ENCODE measurements at regions not wholly inside any gene's neighbourhood (a gene's known extent, or its start where the extent isn't known, plus 50 kb on each side); places are given as distances from the start of the nearest gene placed in this dataset.

- Mint-ChIP-seq H3K36me3 (ENCODE audit: unreplicated experiment) (no peaks in the 10 kb centered on the region), H3K27me3 (ENCODE audit: unreplicated experiment) (no peaks in the 10 kb centered on the region), H3K9me3 (ENCODE audit: unreplicated experiment) (no peaks in the 10 kb centered on the region), H3K4me1 (ENCODE audit: low read depth, unreplicated experiment) (no peaks in the 10 kb centered on the region), H3K27ac (ENCODE audit: unreplicated experiment) (no peak overlapping the region), H3K4me3 (ENCODE audit: unreplicated experiment) (no peak overlapping the region)
- DNase-seq: no peak
- no peak for TF ChIP-seq CTCF (IDR thresholded peaks at IDR 0.05; ENCODE audit: partially characterized antibody, unreplicated experiment)
Observed at GRCh38 chr21:27464648-27465047, 497.8 kb upstream of the ADAMTS5 start.

- DNase-seq: no peak
- no peak overlapping the region for H3K4me3 Mint-ChIP-seq (ENCODE audit: unreplicated experiment)
Observed at GRCh38 chr21:27462726-27463125, 495.8 kb upstream of the ADAMTS5 start.

GRCh38 chr21:27454234-27454633, 487.3 kb upstream of the ADAMTS5 start:
- H3K27me3 Mint-ChIP-seq (ENCODE audit: unreplicated experiment): no peaks in the 10 kb centered on the region

More at GRCh38 chr21:27462726-27463125, 495.8 kb upstream of the ADAMTS5 start:
- Mint-ChIP-seq H3K9me3 (ENCODE audit: unreplicated experiment) (no peaks in the 10 kb centered on the region), H3K4me1 (ENCODE audit: low read depth, unreplicated experiment) (no peaks in the 10 kb centered on the region), H3K27me3 (ENCODE audit: unreplicated experiment) (no peaks in the 10 kb centered on the region), H3K36me3 (ENCODE audit: unreplicated experiment) (no peaks in the 10 kb centered on the region), H3K27ac (ENCODE audit: unreplicated experiment) (no peak overlapping the region)
- no peak for TF ChIP-seq CTCF (IDR thresholded peaks at IDR 0.05; ENCODE audit: partially characterized antibody, unreplicated experiment)

GRCh38 chr21:27451116-27451515, 484.2 kb upstream of the ADAMTS5 start:
- Mint-ChIP-seq H3K27ac (ENCODE audit: unreplicated experiment) (no peak overlapping the region), H3K4me1 (ENCODE audit: low read depth, unreplicated experiment) (no peaks in the 10 kb centered on the region), H3K27me3 (ENCODE audit: unreplicated experiment) (no peaks in the 10 kb centered on the region), H3K4me3 (ENCODE audit: unreplicated experiment) (no peak overlapping the region), H3K9me3 (ENCODE audit: unreplicated experiment) (peaks cover 2% of the 10 kb centered on the region), H3K36me3 (ENCODE audit: unreplicated experiment) (no peaks in the 10 kb centered on the region)
- TF ChIP-seq CTCF (IDR thresholded peaks at IDR 0.05; ENCODE audit: partially characterized antibody, unreplicated experiment): no peak
- DNase-seq: no peak

More at GRCh38 chr21:27454234-27454633, 487.3 kb upstream of the ADAMTS5 start:
- no peaks in the 10 kb centered on the region for H3K4me1 Mint-ChIP-seq (ENCODE audit: low read depth, unreplicated experiment)
- peaks cover 2% of the 10 kb centered on the region for H3K9me3 Mint-ChIP-seq (ENCODE audit: unreplicated experiment)
- TF ChIP-seq CTCF (IDR thresholded peaks at IDR 0.05; ENCODE audit: partially characterized antibody, unreplicated experiment): no peak
- no peak for DNase-seq
- H3K27ac Mint-ChIP-seq (ENCODE audit: unreplicated experiment): no peak overlapping the region
- no peak overlapping the region for H3K4me3 Mint-ChIP-seq (ENCODE audit: unreplicated experiment)
- H3K36me3 Mint-ChIP-seq (ENCODE audit: unreplicated experiment): no peaks in the 10 kb centered on the region

GRCh38 chr21:27450216-27450615, 483.3 kb upstream of the ADAMTS5 start:
- H3K4me3 Mint-ChIP-seq (ENCODE audit: unreplicated experiment): no peak overlapping the region
- no peaks in the 10 kb centered on the region for H3K27me3 Mint-ChIP-seq (ENCODE audit: unreplicated experiment)
- H3K9me3 Mint-ChIP-seq (ENCODE audit: unreplicated experiment): peaks cover 2% of the 10 kb centered on the region
- DNase-seq: no peak
- no peaks in the 10 kb centered on the region for H3K4me1 Mint-ChIP-seq (ENCODE audit: low read depth, unreplicated experiment)
- H3K36me3 Mint-ChIP-seq (ENCODE audit: unreplicated experiment): no peaks in the 10 kb centered on the region
- H3K27ac Mint-ChIP-seq (ENCODE audit: unreplicated experiment): no peak overlapping the region
- TF ChIP-seq CTCF (IDR thresholded peaks at IDR 0.05; ENCODE audit: partially characterized antibody, unreplicated experiment): no peak
